RPMI8226 (cell line): ENCODE measurements at regions not wholly inside any gene's neighbourhood (a gene's known extent, or its start where the extent isn't known, plus 50 kb on each side); places are given as distances from the start of the nearest gene placed in this dataset.

Experiments used
- DNase-seq: peaks from one replicate; pipeline ENCODE4 v3.0.0-alpha.2; 2015

GRCh38 chr2:220673151-220673874, 898.8 kb downstream of the EPHA4 start:
- DNase-seq: no peak

- DNase-seq: no peak
Observed at GRCh38 chr2:220674033-220674432, 898.1 kb downstream of the EPHA4 start.

GRCh38 chr2:220676695-220677094, 895.4 kb downstream of the EPHA4 start:
- DNase-seq: no peak

DNA sequence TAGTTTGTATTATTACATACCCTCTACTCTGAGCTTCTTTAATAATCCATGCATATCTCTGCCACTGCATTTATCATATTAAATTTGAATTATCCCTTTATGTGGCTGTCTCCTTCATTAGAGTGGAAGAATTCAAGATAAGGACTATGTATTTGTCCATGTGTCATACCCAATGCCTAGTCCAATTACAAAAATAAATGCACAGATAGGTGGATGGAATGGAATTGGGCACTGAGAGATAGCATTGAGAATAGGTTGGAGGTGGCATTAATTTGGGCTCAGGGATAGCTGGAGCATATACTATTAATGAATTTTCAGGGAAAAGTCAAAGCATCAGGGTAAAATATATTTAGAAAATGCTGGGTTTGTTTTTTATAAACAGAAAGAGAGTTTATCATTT, 893.2 kb downstream of the EPHA4 start:
- DNase-seq: no peak

DNA sequence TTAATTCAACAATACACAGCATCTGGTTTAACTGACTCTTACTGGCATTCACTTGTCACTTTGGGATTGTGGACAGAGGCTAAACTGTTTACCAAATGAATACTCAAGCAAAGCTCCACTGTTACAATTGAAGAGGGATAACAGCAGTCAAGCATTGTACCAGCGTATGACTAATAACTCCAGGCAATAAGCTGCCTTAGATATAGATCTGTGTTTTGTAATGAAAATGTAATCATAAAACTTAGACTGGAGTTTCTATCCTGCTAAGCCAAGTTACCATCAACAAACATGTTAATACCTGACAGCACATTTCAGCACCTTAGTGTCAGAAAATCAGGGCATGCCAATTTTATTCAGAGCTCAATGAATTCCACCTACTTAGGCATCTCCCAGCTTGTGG, 889.5 kb downstream of the EPHA4 start:
- no peak for DNase-seq

GRCh38 chr2:220684099-220684498, 888.0 kb downstream of the EPHA4 start:
- DNase-seq: no peak

- DNase-seq: peak; percentile 39
Observed at GRCh38 chr2:220687231-220687843, 884.8 kb downstream of the EPHA4 start.

GRCh38 chr2:220695397-220696279, 876.5 kb downstream of the EPHA4 start:
- DNase-seq: no peak

GRCh38 chr2:220696280-220696669, 875.8 kb downstream of the EPHA4 start:
- DNase-seq: no peak

- no peak for DNase-seq
Observed at GRCh38 chr2:220697011-220697410, 875.1 kb downstream of the EPHA4 start.

DNA sequence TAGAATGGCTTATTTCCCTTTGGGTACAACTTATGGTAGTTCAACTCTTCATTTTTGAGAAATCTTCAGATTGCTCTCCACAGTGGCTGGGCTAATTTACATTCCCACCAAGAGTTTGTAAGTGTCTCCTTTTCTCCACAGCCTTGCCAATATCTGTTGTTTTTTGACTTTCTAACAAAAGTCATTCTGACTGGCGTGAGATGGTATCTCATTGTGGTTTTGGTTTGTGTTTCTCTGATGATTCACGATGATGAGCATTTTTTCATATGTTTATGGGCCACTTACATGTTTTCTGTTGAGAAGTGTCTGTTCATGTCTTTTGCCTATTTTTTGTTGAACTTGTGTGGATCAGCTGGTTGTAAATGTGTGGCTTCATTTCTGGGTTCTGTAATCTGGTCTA, 871.0 kb downstream of the EPHA4 start:
- DNase-seq: no peak

- no peak for DNase-seq
Observed at GRCh38 chr2:220703279-220703678, 868.8 kb downstream of the EPHA4 start.

DNA sequence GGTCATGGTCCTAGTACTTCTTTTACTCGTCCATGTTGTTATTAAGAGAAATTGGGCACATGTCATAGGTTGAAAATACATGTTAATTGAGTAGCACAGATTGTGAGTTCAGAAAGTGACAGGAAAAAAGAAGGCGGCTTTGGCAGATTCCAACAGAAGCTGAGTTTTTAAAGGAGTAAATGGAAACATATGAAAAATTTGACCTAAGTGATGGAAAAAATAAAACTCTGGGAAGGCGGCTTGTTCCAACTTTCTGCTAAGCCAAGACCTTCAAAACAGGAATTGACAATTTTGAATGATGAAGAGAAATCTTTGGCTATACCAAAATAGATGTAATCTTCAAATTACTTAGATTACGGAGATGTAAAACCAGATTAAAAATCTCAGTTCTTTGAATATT, 868.0 kb downstream of the EPHA4 start:
- no peak for DNase-seq

DNA sequence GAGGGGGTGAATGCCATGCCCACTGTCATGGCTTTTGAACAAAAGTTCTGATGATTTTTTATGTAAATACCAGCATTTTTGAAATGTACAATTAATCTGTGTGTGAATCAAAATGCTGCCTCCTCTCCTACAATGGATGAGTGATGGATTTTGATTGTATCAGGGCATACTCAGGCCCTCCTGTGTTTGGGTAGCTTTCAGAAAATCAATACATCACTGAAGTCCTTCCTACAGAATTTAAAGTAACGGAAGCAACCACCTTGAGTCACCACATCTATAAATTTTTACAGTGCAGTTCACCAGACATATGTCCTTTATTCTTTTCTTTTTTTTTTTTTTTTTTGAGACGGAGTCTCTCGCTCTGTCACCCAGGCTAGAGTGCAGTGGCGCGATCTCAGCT, 867.3 kb downstream of the EPHA4 start:
- DNase-seq: no peak

GRCh38 chr2:220705678-220706077, 866.4 kb downstream of the EPHA4 start:
- no peak for DNase-seq

- DNase-seq: no peak
Observed at GRCh38 chr2:220707261-220707660, 864.8 kb downstream of the EPHA4 start.

- no peak for DNase-seq
Observed at GRCh38 chr2:220708366-220708765, 863.7 kb downstream of the EPHA4 start.

DNA sequence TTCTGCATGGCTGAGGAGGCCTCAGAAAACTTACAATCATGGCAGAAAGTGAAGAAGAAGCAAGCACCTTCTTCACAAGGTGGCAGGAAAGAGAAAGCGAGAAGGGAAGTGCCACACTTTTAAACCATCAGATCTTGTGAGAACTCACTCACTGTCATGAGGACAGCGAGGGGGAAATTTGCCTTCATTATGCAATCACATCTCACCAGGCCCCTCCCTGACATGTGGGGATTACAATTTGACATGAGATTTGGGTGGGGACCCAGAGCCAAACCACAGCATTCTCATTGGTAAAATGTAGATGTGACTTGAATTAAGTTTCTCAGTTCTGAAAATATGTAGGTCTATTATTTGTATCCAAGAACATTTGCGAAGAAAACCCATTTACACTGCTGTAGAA, 854.8 kb downstream of the EPHA4 start:
- DNase-seq: no peak

GRCh38 chr2:220736778-220737177, 835.3 kb downstream of the EPHA4 start:
- DNase-seq: no peak

DNA sequence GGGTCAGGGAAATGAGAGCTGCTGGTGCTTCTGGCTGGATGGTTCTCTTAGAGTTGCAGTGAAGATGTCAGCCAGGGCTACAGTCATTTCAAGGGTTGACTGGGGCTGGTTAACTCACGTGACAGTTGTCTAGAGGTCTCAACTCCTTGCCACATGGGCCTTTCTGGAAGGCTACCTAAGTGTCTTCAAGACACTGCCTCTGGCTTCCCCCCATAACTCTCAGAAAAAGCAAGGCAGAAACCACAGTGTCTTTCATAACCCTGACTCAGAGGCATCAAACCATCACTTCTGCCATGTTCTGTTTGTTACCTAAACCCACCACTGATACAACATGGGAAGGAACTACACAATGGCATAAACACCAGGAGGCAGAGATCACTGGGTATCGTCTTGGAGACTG, 828.9 kb downstream of the EPHA4 start:
- DNase-seq: no peak

- DNase-seq: no peak
Observed at GRCh38 chr2:220744861-220745260, 827.2 kb downstream of the EPHA4 start.

DNA sequence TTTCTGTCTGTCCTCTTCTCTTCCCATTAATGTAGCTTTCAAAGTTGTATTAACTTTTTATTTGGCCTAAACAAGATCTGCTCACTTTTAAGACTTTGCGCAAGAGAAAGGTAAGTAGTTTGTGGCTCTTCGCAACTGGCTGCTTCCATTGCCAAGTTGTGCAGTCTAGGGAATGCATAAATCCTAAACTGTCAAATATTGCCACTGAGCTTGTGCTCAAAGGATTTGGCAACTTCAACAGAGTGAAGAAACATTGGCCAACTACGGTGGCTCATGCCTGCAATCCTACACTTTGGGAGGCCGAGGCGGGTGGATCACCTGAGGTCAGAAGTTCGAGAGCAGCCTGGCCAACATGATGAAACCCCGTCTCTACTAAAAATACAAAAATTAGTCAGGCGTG, 826.4 kb downstream of the EPHA4 start:
- DNase-seq: no peak

DNA sequence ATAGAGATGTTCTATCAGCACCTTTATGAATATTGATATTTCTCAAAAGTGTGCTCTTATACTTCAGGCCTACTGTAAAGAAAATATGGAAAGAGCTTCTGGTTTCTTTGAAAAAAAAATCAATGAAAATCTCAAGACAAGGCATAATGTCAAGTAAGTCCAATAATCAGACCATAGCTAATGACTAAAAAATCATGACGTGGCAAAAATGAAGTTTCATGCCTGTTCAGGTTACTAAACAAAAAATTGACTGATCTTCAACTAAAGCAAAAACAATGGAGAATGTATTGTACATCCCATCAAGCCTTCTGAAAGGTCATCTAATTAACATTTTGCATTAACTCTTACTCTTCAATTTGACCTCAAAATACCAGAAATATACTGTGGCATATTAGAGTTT, 824.4 kb downstream of the EPHA4 start:
- no peak for DNase-seq

- DNase-seq: no peak
Observed at GRCh38 chr2:220748875-220749479, 823.1 kb downstream of the EPHA4 start.
